IPS DF 4.7 (cell line): ENCODE measurements at regions not wholly inside any gene's neighbourhood (a gene's known extent, or its start where the extent isn't known, plus 50 kb on each side); places are given as distances from the start of the nearest gene placed in this dataset.
"Not testable (repeated sequence)": the region's sequence is repeated elsewhere in the genome, so short reads cannot be mapped to it uniquely, and the experiment has no call there.

Experiments
- DNase-seq: peaks from one replicate; pipeline ENCODE4 v3.0.0-alpha.2; 2013; ENCODE audit warnings: low spot score; ENCODE audit errors: extremely low read depth

- no peak for DNase-seq
Measured at GRCh38 chr21:28429161-28429560, 563.5 kb downstream of the LTN1 start.

GRCh38 chr21:28427394-28428022 is 565.2 kb downstream of the LTN1 start:
- no peak for DNase-seq

- no peak for DNase-seq
Measured at GRCh38 chr21:28426545-28426944, 566.1 kb downstream of the LTN1 start.

GRCh38 chr21:28423521-28424190 is 569.0 kb downstream of the LTN1 start:
- DNase-seq: no peak

- DNase-seq: no peak
Measured at GRCh38 chr21:28421716-28422524, 570.8 kb downstream of the LTN1 start.

GRCh38 chr21:28419811-28420210 is 572.9 kb downstream of the LTN1 start:
- no peak for DNase-seq

- DNase-seq: no peak
Measured at GRCh38 chr21:28418726-28419514, 573.8 kb downstream of the LTN1 start.

GRCh38 chr21:28410256-28410655 is 582.4 kb downstream of the LTN1 start:
- no peak for DNase-seq

GRCh38 chr21:28402616-28402989 is 590.1 kb downstream of the LTN1 start:
- DNase-seq: no peak

GRCh38 chr21:28397040-28397439 is 595.6 kb downstream of the LTN1 start:
- no peak for DNase-seq

GRCh38 chr21:28396421-28396820 is 596.3 kb downstream of the LTN1 start:
- DNase-seq: no peak

GRCh38 chr21:28393279-28393678 is 599.4 kb downstream of the LTN1 start:
- no peak for DNase-seq

- no peak for DNase-seq
Measured at GRCh38 chr21:28391938-28392849, 600.5 kb downstream of the LTN1 start.

- DNase-seq: no peak
Measured at GRCh38 chr21:28387220-28387619, 605.5 kb downstream of the LTN1 start.

GRCh38 chr21:28385845-28386244 is 606.8 kb downstream of the LTN1 start:
- no peak for DNase-seq

GRCh38 chr21:28381000-28381745 is 611.5 kb downstream of the LTN1 start:
- DNase-seq: not testable (repeated sequence)

GRCh38 chr21:28380241-28380640 is 612.4 kb downstream of the LTN1 start:
- no peak for DNase-seq

GRCh38 chr21:28378026-28378425 is 614.7 kb downstream of the LTN1 start:
- no peak for DNase-seq

- DNase-seq: no peak
Measured at GRCh38 chr21:28375708-28376385, 616.8 kb downstream of the LTN1 start.
